NCI-H2171 treated with DMSO at 0.1 percent for 48 hours (cell line): ENCODE measurements at regions not wholly inside any gene's neighbourhood (a gene's known extent, or its start where the extent isn't known, plus 50 kb on each side); places are given as distances from the start of the nearest gene placed in this dataset.

Experiments
- DNase-seq: peaks from one replicate; lab custom pipeline; 2025; lab: John Stamatoyannopoulos, UW

DNA sequence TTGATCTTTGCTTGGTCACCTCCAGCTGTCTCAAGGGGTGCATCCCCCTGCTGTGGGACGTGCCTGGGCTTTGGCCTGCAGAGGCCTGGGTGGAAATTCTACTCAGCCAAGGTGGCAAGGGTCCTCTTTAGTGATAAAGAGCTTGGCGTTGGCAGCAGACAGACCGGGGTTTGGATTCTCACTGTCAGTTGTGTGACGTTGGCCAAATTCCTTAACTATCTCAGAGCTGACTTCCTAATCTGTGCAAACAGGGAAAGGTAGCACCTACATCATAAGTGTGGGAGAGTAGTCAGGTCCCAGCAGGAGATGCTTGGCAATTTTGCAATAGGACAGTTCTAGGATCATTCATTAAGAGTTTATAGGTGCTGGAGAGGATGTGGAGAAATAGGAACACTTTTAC, 154.3 kb upstream of the GSC start:
- DNase-seq = no peak

DNA sequence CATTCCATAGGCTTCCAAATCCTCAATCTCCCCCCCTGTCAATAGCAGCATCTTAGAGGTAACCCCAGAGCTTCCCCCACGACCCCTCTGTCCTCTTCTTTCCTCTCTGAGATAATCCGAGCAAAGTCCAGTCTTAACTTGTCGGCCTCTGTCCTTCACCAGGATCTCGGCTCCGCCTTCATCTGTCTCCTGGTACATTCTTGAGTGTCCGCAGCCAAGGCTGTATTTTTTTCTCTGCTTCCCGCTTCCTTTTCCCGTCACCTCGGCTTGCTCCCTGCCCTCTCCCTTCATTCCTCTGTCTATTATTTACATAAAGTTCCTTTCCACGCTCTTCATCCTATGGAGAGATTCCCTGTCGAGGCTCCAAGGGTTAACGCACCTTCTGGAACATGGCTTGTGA, 153.9 kb upstream of the GSC start:
- no peak for DNase-seq

DNA sequence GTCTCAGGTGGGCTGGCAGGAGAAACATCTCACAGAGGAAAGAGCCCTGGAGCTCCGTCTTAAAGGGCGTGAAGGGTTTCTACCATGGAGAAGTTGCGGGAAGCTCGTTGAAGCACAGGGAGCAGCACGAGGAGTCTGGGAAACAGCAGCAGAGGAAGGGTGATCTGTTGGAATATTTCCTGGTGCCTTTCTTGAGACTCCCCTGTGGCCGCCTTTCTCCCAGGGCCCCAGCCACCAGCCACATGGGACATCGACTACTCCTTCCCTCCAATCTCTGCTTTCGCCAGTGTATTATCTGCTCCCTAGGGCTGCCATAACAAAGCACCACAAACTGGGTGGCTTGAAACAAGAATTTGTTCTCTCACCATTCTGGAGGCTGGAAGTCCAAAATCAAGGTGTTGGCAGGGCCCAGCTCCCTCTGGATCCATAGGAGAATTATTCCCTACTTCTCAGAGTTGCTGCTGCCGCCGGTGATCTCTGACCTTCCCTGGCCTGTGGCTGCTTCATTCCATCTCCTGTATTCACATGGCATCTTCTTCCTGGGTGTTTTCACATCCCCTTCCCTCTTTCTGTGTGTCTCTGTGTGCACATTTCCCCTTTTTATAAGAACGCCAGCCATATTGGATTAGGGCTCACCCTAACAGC, 152.8 kb upstream of the GSC start:
- DNase-seq = no peak

DNA sequence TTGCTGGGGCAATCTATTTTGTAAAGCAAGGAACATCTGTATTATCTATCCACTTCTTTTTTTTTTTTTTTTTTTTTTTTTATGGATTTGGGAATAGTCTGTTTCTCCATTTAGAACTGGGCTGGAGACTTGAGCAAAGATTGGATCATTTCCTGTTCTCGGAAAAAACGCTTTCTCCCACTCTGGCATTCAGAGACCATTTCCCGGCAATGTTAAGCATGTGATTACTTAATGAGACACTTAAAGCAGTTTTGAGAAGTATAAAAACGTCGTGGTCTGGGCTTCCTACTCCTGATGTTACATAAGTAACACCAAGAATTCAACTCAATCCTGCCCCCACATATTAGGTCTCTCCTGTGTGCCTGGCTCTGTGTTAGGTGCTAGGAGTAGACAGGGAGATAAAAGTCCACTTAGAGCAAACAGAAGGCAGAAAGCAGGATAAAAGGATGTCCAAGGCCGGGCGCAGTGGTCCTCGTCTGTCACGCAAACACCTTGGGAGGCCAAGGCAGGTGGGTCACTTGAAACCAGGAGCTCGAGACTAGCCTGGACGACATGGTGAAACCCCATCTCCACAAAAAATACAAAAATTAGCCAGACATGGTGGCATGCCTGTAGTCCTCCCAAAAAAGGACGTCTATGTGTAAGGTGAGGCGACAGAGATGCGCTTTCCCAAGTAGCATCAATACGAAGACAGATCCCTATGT, 152.1 kb upstream of the GSC start:
- no peak for DNase-seq

DNA sequence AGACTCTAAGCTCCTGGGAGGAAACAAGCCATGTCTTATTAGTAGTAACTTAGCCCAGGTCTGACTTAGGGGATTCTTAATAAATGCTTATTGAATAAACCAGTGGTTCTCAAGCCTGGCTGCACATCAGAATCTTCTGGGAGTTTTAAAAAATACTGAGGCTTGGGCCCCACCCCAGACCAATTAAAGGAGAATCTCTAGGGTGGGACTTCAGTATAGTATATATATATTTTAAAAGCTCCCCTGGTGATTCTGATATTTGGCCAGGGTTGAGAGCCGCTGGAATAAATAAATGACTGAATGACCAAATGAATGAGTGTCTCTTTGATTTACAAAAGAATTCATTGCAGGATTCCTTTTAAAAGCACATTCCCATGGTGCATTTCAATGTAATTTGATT, 151.5 kb upstream of the GSC start:
- DNase-seq = no peak

DNA sequence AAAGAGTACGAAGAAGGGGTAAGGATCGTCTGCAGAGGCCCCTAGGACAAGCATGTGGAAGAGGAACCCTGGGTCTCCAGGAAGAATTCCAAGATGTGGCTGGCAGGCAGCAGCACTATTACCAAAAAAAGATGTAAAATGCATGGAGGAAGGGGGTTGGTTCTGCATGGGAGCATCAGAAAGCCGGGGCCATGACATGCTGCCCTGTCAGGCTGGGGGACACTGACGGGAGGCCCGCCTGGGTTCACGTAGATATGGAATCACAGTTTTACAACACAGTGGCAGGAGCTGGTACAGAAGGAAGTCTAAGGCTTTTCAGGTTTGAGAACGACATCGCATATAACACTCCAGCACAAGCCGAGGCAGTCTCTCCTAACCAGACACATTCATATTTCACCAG, 150.0 kb upstream of the GSC start:
- no peak for DNase-seq

DNA sequence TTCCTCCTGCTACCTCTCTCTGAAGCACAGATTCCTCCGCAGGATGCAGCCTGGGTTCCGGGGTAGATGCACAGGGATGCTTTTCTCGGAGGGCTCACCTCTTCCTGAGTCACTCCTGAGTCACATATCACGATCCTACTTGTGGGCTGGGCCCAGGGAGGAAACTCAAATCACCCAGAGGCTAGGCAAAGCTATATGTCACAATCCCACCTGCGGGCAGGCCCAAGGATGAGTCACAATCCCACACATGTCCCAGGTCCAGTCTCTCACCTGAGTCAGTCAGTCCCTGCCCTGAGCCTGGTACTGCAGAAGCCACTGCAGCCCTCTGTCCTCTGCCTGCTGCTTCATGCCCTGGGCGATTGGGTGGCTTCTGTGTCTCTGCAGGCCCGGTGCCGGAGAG, 149.0 kb upstream of the GSC start:
- no peak for DNase-seq

DNA sequence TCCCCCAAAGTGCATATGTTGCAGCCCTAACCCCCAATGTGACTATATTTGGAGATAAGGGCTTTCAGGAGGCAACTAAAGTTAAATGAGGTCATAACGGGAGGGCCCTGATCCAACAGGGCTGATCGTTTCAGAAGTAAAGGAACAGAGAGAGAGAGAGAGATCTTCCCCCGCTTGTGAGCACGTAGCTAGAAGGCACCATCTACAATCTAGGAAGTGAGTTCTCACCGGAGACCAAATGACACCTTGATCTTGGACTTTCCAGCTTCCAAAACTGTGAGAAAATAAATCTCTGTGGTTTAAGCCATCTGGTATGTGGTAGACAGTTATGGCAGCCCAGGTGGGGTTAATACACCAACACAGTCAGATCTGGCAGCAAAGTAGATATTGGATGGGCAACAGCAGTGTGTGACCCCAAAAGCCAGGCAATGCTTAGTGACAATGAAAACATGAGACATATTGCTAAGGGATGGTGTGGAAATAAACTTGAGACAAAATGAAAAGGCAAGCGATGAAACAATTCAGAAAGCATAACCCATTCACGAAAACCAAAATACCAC, 147.2 kb upstream of the GSC start:
- DNase-seq = no peak

DNA sequence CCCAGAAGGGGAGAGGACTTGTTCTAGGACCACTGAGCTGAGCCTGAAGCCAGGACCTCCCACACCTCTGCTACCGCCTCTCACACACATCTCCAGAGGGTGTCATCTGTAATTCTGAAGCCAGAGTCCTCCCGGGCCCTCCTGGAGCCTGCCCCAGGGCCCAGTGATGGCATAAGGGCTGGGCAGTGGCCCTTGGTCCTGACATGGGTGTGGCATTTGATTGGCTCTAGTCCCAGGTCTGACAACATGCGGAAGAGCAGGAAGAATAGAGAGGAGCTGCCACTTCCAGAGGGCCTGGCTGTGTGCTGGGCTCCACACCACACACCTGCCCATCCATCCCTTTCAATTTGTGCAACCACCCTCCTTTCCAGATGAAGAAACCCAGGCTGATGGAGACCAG, 144.3 kb upstream of the GSC start:
- no peak for DNase-seq

DNA sequence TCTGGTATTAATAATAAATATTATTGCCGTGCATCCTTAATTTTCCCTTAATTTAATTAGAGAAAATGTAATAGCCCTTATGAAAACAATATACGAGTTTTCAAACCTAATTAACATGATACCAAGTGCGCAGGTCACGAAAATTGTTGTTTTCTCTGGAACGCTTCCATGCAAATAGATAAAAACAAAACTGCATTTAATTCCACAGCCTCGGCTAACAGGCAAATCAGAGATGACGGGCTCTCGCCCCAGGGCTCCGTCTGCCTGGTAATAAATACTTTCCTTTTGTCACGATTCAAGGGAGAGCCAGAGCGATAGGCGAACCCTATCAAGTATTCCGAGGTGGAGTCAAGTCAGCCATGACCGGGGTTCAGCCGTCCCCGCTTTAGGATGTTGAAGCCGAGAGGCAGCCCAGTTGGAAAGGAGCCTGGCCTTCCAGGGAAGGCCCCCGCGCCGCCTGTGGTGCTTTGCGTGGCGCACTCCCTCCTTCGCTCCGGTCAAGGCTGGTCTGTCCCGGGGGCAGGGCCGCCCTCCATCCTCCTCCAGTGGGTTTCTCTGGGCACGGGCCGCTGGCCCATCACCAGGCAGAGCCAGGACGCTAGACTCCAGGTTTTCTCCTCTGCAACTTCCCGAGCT, 137.8 kb upstream of the GSC start:
- DNase-seq = no peak

DNA sequence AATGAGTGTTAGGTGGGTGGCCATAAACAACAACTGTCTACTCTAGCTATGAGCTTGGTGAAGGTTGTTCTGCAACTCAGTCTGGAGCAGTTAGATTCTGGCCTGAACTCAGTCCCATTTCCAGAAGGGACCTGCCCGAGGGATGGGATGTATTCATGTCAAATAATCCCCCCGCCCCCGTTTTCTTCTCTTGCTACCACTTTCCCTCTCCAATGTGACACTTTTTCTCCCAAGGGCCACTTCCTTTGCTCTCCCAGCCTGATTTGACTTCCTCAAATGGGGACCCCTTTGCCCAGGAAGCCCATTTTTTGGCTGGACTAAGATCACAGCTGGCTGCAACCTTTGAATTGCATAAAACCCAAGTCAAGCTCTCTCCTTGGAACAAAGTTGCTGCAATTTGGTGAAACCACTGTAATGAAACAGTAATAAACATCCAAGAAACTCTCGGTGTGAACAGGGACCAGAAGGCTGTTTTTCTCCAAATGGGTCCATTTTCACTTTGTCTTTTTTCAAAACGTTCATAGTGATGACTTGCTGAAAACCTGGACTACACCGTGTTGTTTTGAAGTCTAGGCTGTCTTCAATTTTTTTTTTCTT, 137.2 kb upstream of the GSC start:
- DNase-seq = no peak

DNA sequence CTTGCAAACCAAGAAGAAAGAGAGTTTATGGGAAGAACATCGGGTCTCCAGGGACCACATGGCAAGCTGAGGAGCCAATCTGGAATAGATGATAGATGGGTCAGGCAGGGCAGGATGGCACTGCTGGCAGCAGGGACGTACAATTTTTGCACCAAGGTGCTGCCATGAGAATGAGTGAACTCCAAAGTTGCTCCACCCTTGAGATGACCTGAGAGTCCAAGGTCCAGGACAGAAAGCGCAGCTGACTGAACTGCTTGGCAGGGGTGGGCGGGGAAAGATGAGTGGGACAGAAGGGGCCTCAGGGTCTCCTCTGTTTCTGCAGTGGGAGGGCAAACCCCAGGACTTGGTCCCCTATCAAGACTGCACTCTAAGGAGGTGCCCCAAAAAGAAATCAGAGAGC, 136.7 kb upstream of the GSC start:
- DNase-seq = no peak

DNA sequence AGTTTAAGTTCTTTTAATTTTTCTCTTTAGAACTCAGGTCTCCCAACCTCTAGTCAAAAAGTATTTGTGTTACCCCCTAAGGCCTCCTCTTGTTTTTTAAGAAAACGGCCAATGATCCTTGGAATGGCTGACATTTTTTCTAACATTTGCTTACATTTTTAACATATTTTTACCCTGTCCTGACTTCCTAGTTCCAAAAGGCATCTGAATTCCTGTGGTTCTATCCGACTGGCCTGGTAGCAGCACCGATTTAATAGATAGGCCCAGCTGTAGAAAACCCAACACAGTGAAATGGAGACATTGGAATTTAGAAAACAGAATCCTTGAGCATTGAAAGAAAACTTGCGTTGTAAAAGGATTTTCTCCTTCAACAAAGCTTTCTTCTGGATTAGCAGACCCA, 134.7 kb upstream of the GSC start:
- no peak for DNase-seq

DNA sequence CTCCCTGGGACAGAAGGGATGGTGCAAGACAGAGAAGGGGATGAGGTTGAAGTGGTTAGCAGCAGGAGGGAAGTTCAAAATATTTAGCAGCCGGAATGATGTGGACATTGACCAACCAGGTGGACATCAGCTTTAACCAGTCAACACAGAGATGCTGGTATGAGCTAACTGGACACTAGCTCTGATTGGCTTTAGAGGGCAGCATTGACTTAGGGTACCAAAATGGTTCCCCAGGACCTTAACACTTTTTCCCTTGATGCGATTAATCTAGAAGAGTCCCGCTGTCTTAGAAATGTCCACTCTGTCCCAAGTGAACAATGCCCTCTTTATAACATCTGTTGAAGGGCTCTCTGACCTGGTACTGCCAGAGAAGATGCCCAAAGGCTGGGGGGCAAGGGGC, 134.0 kb upstream of the GSC start:
- no peak for DNase-seq

DNA sequence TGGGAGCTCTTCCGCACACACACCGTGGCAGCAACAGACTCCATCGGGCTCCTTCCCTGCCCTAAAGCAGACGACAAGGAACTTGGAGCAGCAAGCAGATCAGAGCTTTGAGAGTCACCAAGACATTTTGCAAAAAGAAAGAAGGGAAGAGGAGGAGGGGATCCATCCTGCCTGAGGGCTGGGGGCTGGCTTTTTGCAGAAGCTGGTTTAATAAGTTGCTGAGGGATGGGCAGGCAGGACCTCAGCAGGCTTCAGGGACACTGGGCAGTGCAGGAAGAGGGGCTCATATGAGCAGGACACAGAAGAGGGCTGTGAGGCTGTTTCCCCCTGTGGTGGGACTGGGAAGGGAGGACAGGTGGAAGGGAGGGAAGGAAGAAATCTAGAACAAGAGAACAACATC, 133.4 kb upstream of the GSC start:
- no peak for DNase-seq

DNA sequence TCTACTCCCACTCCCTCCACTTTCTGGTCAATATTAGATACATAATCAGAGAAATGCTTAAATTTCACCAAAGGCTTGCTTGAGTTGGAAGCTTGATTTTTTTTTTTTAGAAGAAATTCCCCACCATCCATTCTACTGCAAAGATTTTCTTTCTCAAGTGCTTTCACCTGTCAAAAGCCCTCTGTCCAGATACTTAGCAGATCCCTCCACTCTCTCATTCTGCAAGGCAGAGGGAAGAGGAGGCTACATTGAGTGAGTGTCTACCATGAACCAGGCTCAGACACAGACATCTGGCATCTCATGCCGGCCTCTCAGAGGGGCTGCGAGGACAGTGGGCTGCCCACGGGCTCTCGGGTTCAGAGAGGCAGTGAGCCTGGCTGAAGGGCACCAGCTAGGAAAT, 127.6 kb upstream of the GSC start:
- DNase-seq = no peak

DNA sequence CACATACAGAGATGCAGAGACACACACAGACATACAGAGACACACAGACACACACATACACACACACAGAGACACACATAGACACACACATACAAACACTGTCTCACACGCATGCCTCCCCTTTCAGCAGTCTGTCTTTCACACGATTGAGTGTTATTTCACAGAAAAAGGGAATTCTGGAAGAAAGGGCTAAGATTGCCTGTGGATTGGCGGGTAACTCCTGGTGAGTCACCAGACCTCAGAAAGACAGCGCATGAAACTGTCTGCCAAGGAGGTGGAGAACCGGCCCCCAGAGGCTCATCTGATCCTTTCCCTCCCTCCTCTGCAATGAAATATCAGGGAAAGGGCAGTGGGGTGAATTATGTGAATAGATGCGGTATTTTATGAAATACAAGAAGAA, 127.2 kb upstream of the GSC start:
- no peak for DNase-seq

DNA sequence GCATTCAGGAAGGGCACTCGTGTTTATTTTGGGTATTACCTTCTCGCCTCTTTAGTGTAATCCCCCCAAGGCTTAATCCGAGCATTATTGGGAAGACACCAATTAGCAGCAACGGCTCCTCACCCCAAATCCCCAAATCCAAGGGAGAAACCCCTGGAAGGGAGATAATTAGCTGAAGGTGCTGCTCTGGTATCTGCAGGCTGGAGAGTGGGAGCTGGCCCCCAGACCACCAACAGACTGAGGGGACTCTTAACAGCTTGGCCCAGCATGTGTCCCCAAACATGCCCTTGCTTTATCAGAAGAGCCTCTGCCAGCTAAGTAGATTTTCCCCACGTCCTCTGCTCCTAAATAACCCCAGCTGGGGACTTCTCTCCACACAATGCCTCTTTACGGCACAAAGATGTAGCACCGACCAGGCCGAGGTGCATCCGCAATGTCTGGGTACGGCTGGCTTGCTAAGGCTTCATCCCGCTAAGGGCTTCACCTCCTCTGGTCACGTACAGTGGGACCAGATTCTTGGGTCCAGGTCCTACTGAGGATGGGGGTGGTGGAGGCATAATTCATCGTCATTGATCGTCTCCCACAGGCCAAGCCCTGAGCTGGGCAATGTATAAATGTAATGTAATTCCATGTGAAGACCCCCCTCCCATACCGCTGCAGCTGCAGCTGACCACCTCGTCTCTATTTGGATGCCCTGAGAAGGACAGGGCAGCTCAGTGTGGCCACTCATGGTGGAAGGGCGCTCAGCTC, 123.7 kb upstream of the GSC start:
- no peak for DNase-seq

DNA sequence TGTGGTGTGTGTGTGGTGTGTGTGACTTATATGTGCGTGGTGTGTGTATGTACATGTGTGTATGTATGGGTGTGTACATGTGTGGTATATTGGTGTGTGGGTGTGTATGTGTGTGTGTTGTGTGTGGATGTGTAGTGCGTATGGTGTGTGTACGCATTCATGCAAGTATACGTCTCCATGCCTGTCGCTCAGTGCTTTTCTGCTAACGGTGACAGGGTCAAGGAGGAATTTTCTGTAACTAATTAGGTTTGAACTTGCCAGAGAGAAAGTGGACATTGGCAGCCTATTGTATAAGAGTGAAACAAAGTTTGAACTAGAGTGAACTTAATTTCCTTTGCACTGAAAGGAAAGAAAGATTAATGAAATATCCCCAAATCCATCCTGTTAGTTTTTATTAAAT, 120.9 kb upstream of the GSC start:
- no peak for DNase-seq

DNA sequence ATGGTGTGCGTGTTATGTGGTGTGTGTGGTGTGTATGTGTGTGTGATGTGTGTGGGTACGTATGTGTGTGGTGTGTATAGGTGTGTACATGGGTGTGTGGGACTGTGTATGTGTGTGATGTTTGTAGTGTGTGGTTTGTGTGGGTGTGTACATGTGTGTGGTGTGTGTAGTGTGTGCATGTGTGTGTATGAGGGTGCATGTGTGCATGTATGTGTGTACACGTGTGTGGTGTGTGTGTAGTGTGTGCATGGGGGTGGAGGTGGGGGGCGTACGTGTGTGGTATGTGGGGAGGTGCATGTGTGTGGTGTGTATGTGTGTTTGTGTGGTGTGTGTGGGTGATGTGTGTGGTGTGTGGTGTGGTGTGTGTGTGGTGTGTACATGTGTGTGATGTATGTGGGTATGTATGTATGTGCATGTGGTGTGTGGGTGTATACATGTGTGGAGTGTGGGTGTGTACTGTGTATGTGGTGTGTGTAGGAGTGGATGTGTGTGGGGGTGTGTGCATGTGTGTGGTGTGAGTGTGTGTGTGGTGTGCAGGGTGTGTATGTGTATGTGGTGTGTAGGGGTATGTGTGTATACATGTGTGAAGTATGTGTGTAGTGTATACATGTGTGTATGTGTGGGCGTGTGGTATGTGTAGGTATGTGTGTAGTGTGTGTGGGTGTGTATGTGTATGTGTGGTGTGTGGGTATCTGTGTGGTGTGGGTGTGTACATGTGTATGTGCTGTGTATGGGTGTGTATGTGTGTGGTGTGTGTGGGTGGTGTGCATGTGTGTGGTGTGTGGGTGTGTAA, 119.8 kb upstream of the GSC start:
- no peak for DNase-seq

DNA sequence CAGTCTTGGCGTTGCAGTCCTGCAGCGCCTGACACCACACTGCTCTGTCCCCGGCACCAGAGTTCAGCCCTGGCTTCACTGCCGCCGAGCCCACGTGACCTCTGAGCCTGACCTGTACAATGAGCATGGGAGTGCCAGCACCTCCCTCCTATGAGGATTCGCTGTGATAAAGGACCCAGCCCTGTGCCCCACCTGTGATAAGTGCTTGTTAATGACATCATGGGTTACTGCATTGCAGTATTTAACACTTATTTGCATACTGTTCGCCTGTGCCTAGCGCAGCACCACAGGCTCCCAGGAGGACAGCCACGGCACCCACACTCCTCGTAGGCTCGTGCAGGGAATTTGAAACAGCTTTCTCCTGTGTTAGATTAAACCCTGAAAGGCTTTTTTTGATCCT, 118.2 kb upstream of the GSC start:
- no peak for DNase-seq

DNA sequence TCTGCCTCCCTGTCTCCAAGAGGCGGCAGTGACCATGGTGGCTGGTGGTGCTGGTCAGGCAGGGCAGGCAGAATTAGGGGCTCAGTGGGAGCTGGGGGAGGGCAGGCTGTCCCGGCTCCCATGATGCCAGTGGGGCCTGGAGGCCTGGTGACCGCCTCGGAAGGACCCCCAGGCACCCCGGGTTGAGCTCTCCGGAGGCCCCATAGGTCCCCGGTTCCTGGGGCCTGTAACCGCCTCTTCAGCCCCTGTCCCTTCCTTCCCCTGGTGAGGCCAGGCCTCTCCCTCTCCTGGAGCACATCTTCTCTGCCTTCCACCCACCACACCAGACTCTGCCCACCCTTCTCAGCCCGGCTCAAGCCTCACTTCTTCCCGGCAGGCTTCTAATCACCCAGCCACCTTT, 117.7 kb upstream of the GSC start:
- no peak for DNase-seq
